ENCODE measurements at regions not wholly inside any gene's neighbourhood (a gene's known extent, or its start where the extent isn't known, plus 50 kb on each side); places are given as distances from the start of the nearest gene placed in this dataset.

DNA sequence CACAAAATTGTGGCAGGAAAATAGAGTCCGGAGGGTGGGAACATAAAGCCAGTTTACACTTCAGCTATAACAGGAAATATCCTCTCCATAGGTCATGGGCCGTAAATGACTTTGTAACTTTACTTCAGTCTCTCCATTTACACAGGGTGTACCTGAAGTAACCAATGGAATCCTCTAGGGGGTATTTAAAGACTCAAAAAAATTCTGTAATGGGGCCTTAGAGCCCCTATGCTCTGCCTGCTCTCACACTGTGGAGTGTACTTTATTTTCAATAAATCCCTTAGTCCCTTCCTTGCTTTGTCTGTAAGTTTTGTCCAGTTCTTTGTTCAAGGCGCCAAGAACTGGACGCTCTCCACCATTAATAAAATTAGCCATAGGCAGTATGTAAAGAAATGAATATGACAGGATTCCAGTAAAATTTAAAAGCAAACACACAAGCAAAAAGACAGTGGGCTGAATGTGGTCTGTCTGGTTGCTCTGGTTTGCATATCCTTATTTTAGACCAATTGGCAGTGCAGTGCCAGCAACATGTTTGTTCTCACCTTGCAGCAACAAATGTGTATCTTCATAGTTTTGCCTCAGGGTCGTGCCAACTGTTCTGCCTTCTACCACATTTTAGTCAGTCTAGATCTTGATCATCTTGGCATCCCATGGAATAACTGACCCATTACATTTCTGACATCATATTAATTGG is 801.5 kb upstream of the SPRY2 start (continued):
- TF ChIP-seq IKZF2 (IDR thresholded peaks at IDR 0.05) (no peak), ZNF207 (IDR thresholded peaks at IDR 0.05; ENCODE audit: borderline replicate concordance) (no peak)

DNA sequence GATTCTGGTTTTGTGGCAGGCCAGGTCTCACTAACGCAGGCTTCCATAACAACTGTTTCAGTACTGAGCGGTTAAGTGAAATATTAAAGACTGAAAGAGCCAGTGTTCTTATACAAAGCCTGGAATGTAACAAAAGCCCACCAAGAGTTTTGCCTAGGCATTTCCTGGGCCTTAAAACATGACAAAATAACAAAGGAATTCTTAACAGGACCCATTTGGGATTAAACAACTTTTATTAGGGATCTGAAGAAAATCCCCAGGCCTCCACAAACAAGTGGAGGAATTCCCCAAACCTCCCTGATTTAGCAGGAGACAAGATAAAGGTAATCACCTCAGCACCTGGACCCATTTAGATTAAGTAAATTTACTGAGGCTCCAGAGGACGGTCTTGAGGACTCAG is 799.7 kb upstream of the SPRY2 start:
- H4K20me1 ChIP-seq (ENCODE audit: control insufficient read depth, insufficient read depth): no peaks in the 10 kb centered on the region
- intact Hi-C loops (cut with micrococcal nuclease; ENCODE audit: unreplicated experiment) (no loop called here), in situ Hi-C loops (cut with MboI) (no loop called here)
- ChIA-PET POLR2A (no interaction called here), SMC1A (ENCODE audit: uncharacterized antibody, unreplicated experiment) (interaction anchor here (1.3 to 1.8 kb wide), 2 partner anchors 22 to 30 kb away, joined by 3 to 7 read pairs; no protein-coding TSS in a partner anchor), RAD21 (ENCODE audit: unreplicated experiment) (no interaction called here), CTCF (no interaction called here)
- no peaks in the 10 kb centered on the region for H3K4me1 ChIP-seq (ENCODE audit: control insufficient read depth, insufficient read depth, low read length)
- DNase-seq (ENCODE audit: low read depth, low spot score) (no peak), ATAC-seq (no peak), FAIRE-seq (no peak)
- no peaks in the 10 kb centered on the region for H3K36me3 ChIP-seq (ENCODE audit: control insufficient read depth in 2 of 2, insufficient read depth in 2 of 2, low read length in 1 of 2)
- no peaks in the 10 kb centered on the region for H3K9me3 ChIP-seq (replicated peaks; ENCODE audit: control insufficient read depth, insufficient read depth, low read length)
- no TSS peak for BruUV-seq (replicated peaks)
- 70% methylated on average over 3 of the region's 3 CpGs for WGBS (ENCODE audit: insufficient coverage, insufficient replicate concordance, low lambda C conversion rate, missing lambda C conversion rate)
- no peaks in the 10 kb centered on the region for H3K79me2 ChIP-seq (ENCODE audit: control insufficient read depth, insufficient read depth, low read length)
- no peaks in the 10 kb centered on the region for H3K27me3 ChIP-seq (replicated peaks in 1 of 2; ENCODE audit: control insufficient read depth in 2 of 2, insufficient read depth in 2 of 2, low read length in 1 of 2)
- H3K4me3 ChIP-seq: no peak overlapping the region
- no peak overlapping the region for H2AFZ ChIP-seq (ENCODE audit: control insufficient read depth, low read depth, low read length)
- no peak overlapping the region for H3K27ac ChIP-seq (ENCODE audit: control insufficient read depth, insufficient read depth)
- H3K9ac ChIP-seq (ENCODE audit: control insufficient read depth, insufficient read depth, low read length): no peak overlapping the region
- H3K4me2 ChIP-seq (ENCODE audit: control insufficient read depth, insufficient read depth): no peak overlapping the region
- no peak for TF ChIP-seq ZBED1 (IDR thresholded peaks at IDR 0.05; ENCODE audit: borderline replicate concordance)
- TF ChIP-seq ZNF207 (IDR thresholded peaks at IDR 0.05; ENCODE audit: borderline replicate concordance): no peak
- TF ChIP-seq EGR1 (IDR thresholded peaks at IDR 0.05; ENCODE audit: borderline replicate concordance in 1 of 2, low read depth in 2 of 2, low read length in 2 of 2): no peak
- TF ChIP-seq, protein P1, sequence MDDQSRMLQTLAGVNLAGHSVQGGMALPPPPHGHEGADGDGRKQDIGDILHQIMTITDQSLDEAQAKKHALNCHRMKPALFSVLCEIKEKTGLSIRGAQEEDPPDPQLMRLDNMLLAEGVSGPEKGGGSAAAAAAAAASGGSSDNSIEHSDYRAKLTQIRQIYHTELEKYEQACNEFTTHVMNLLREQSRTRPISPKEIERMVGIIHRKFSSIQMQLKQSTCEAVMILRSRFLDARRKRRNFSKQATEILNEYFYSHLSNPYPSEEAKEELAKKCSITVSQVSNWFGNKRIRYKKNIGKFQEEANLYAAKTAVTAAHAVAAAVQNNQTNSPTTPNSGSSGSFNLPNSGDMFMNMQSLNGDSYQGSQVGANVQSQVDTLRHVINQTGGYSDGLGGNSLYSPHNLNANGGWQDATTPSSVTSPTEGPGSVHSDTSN (IDR thresholded peaks at IDR 0.05; ENCODE audit: insufficient replicate concordance, low read depth, low read length): no peak
- no peak for TF ChIP-seq NR2C2 (IDR thresholded peaks at IDR 0.05; ENCODE audit: borderline replicate concordance, control insufficient read depth, insufficient read length, low read depth)
- no peak for TF ChIP-seq CBX3 (IDR thresholded peaks at IDR 0.05; ENCODE audit: borderline replicate concordance, low read depth)
- TF ChIP-seq BMI1 (IDR thresholded peaks at IDR 0.05; ENCODE audit: borderline replicate concordance): no peak
- TF ChIP-seq NRF1 (conservative IDR thresholded peaks at IDR 0.05; ENCODE audit: low read depth, low read length): no peak
- TF ChIP-seq, protein P2, sequence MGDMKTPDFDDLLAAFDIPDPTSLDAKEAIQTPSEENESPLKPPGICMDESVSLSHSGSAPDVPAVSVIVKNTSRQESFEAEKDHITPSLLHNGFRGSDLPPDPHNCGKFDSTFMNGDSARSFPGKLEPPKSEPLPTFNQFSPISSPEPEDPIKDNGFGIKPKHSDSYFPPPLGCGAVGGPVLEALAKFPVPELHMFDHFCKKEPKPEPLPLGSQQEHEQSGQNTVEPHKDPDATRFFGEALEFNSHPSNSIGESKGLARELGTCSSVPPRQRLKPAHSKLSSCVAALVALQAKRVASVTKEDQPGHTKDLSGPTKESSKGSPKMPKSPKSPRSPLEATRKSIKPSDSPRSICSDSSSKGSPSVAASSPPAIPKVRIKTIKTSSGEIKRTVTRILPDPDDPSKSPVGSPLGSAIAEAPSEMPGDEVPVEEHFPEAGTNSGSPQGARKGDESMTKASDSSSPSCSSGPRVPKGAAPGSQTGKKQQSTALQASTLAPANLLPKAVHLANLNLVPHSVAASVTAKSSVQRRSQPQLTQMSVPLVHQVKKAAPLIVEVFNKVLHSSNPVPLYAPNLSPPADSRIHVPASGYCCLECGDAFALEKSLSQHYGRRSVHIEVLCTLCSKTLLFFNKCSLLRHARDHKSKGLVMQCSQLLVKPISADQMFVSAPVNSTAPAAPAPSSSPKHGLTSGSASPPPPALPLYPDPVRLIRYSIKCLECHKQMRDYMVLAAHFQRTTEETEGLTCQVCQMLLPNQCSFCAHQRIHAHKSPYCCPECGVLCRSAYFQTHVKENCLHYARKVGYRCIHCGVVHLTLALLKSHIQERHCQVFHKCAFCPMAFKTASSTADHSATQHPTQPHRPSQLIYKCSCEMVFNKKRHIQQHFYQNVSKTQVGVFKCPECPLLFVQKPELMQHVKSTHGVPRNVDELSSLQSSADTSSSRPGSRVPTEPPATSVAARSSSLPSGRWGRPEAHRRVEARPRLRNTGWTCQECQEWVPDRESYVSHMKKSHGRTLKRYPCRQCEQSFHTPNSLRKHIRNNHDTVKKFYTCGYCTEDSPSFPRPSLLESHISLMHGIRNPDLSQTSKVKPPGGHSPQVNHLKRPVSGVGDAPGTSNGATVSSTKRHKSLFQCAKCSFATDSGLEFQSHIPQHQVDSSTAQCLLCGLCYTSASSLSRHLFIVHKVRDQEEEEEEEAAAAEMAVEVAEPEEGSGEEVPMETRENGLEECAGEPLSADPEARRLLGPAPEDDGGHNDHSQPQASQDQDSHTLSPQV (IDR thresholded peaks at IDR 0.05): no peak
- TF ChIP-seq, protein P3, sequence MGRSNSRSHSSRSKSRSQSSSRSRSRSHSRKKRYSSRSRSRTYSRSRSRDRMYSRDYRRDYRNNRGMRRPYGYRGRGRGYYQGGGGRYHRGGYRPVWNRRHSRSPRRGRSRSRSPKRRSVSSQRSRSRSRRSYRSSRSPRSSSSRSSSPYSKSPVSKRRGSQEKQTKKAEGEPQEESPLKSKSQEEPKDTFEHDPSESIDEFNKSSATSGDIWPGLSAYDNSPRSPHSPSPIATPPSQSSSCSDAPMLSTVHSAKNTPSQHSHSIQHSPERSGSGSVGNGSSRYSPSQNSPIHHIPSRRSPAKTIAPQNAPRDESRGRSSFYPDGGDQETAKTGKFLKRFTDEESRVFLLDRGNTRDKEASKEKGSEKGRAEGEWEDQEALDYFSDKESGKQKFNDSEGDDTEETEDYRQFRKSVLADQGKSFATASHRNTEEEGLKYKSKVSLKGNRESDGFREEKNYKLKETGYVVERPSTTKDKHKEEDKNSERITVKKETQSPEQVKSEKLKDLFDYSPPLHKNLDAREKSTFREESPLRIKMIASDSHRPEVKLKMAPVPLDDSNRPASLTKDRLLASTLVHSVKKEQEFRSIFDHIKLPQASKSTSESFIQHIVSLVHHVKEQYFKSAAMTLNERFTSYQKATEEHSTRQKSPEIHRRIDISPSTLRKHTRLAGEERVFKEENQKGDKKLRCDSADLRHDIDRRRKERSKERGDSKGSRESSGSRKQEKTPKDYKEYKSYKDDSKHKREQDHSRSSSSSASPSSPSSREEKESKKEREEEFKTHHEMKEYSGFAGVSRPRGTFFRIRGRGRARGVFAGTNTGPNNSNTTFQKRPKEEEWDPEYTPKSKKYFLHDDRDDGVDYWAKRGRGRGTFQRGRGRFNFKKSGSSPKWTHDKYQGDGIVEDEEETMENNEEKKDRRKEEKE (IDR thresholded peaks at IDR 0.05): no peak
- TF ChIP-seq SP1 (IDR thresholded peaks at IDR 0.05; ENCODE audit: low read depth, low read length): no peak
- TF ChIP-seq MEF2A (IDR thresholded peaks at IDR 0.05; ENCODE audit: insufficient read depth, low read depth, low read length): no peak
- no peak for TF ChIP-seq ATF3 (IDR thresholded peaks at IDR 0.05; ENCODE audit: borderline replicate concordance, extremely low read depth, low read depth, low read length)

Data from GM12878 (cell line).